HepG2 (cell line): ENCODE measurements at regions not wholly inside any gene's neighbourhood (a gene's known extent, or its start where the extent isn't known, plus 50 kb on each side); places are given as distances from the start of the nearest gene placed in this dataset.

Source experiments
- ATAC-seq: fragments of 200-7000 bp; cut with Tn5 transposase; 3 replicates; pipeline ENCODE4 v1.9.1; 2020; ENCODE audit warnings: mild to moderate bottlenecking, moderate library complexity
- BruUV-seq: library from RNA; stranded (reverse); fragments of 400-500 nt; replicated peaks from 2 replicates; lab custom pipeline; 2021; lab: Mats Ljungman, UMichigan
- CTCF ChIA-PET: fragments of 300-600 bp; formaldehyde crosslinking; extraction: SDS; loops from one replicate; lab custom pipeline; 2021; ENCODE audit warnings: low total read pairs, inconsistent platforms, low intra/inter-chr PET ratio; lab: Yijun Ruan, JAX
- POLR2A ChIA-PET: fragments of 350-600 bp; sonication (Branson Sonifier 250); formaldehyde crosslinking; loops from one replicate; lab custom pipeline; 2020; ENCODE audit warnings: antibody characterized with exemption, inconsistent platforms; lab: Yijun Ruan, JAX
- DNase-seq: peaks from one replicate; pipeline ENCODE4 v3.0.0-alpha.2; 2015; ENCODE audit warnings: low spot score
- FAIRE-seq: peaks from 3 replicates; lab custom pipeline; 2011; peaks lifted over from hg19 to GRCh38; lab: Jason Lieb, UNC
- H2AFZ ChIP-seq: one replicate; pipeline ENCODE4 v1.6.1; 2011; ENCODE audit warnings: low read length, inconsistent platforms
- H3K27ac ChIP-seq: fragments of 300-600 bp; 3 replicates; pipeline ENCODE4 v1.8.0; 2011; ENCODE audit warnings: mixed run types, mild to moderate bottlenecking, mixed read lengths, low read length, inconsistent platforms; ENCODE audit not compliant: insufficient read depth; ENCODE audit errors: extremely low read length
- H3K27me3 ChIP-seq, 2 experiments: fragments of 200-600 bp in 1 of 2; 2 replicates in 1 of 2; 3 replicates in 1 of 2; pipeline versions ENCODE4 v1.6.0 to v1.8.0; 2011; ENCODE audit warnings: low read length in 2 of 2, mild to moderate bottlenecking in 2 of 2, moderate library complexity in 2 of 2, inconsistent platforms in 1 of 2; ENCODE audit not compliant: insufficient read depth in 2 of 2, control insufficient read depth in 1 of 2
- H3K36me3 ChIP-seq, 2 experiments: fragments of 200-600 bp in 1 of 2; replicated peaks in 1 of 2; 2 replicates in 1 of 2; 3 replicates in 1 of 2; pipeline versions ENCODE4 v1.5.1 to v1.8.0; 2011; ENCODE audit warnings: low read length in 2 of 2, inconsistent platforms in 1 of 2; ENCODE audit not compliant: insufficient read depth in 2 of 2, control insufficient read depth in 1 of 2
- H3K4me1 ChIP-seq: 2 replicates; pipeline ENCODE4 v1.5.1; 2012; ENCODE audit warnings: low read length, inconsistent platforms; ENCODE audit not compliant: insufficient read depth
- H3K4me2 ChIP-seq: 2 replicates; pipeline ENCODE4 v1.6.0; 2011; ENCODE audit warnings: low read depth, low read length, inconsistent platforms
- H3K4me3 ChIP-seq, 3 experiments: fragments of 200-600 bp in 1 of 3; sonication (generic), shearing (Covaris generic) in 1 of 3; replicated peaks in 1 of 3; 2 replicates each; pipeline ENCODE4 v1.5.1; 2011 to 2016; ENCODE audit warnings: low read length in 3 of 3, inconsistent platforms in 2 of 3, low read depth in 2 of 3, mild to moderate bottlenecking in 2 of 3, control low read depth in 1 of 3, mixed read lengths in 1 of 3; ENCODE audit not compliant: insufficient read depth in 1 of 3
- H3K79me2 ChIP-seq: one replicate; pipeline ENCODE4 v1.6.1; 2011; ENCODE audit warnings: low read length, inconsistent platforms; ENCODE audit not compliant: insufficient read depth
- H3K9ac ChIP-seq: 2 replicates; pipeline ENCODE4 v1.6.0; 2011; ENCODE audit warnings: mild to moderate bottlenecking, low read depth, low read length, inconsistent platforms; ENCODE audit not compliant: insufficient read depth
- H3K9me3 ChIP-seq: 2 replicates; pipeline ENCODE4 v1.5.1; 2012; ENCODE audit warnings: mild to moderate bottlenecking, low read length
- H4K20me1 ChIP-seq: 2 replicates; pipeline ENCODE4 v1.6.0; 2011; ENCODE audit warnings: inconsistent platforms, mild to moderate bottlenecking, low read length, moderate library complexity; ENCODE audit not compliant: insufficient read depth
- DMAP1 ChIP-seq: IDR thresholded peaks from 2 replicates; pipeline ENCODE4 v1.6.1; 2016
- HDAC1 ChIP-seq: sonication (generic); formaldehyde crosslinking; IDR thresholded peaks from 2 replicates; pipeline ENCODE4 v1.5.1; 2020; ENCODE audit warnings: mild to moderate bottlenecking, missing genetic modification reagents
- KDM4B ChIP-seq: sonication (generic); formaldehyde crosslinking; IDR thresholded peaks from 2 replicates; pipeline ENCODE4 v1.4.0; 2020; ENCODE audit warnings: missing genetic modification reagents
- MAFG ChIP-seq: sonication (generic); formaldehyde crosslinking; IDR thresholded peaks from 2 replicates; pipeline ENCODE4 v1.5.1; 2020; ENCODE audit warnings: mild to moderate bottlenecking, missing genetic modification reagents
- PTBP1 ChIP-seq: fragments of 200-400 bp; formaldehyde crosslinking; IDR thresholded peaks from 2 replicates; pipeline ENCODE4 v1.6.1; 2018; ENCODE audit warnings: low read length, low read depth; ENCODE audit not compliant: poor library complexity, severe bottlenecking
- SALL1 ChIP-seq: sonication (generic); formaldehyde crosslinking; IDR thresholded peaks from 2 replicates; pipeline ENCODE4 v1.8.0; 2022; ENCODE audit warnings: mild to moderate bottlenecking, missing genetic modification reagents
- TCF12 ChIP-seq, 2 experiments: fragments of 450-650 bp in 1 of 2; sonication (generic) in 1 of 2; formaldehyde crosslinking in 1 of 2; IDR thresholded peaks; 2 replicates each; pipeline versions ENCODE4 v1.6.1 to v1.8.0; 2017 to 2022; ENCODE audit warnings: antibody characterized with exemption in 1 of 2, mild to moderate bottlenecking in 1 of 2, missing genetic modification reagents in 1 of 2, moderate library complexity in 1 of 2
- ZNF232 ChIP-seq: sonication (generic); formaldehyde crosslinking; IDR thresholded peaks from 2 replicates; pipeline ENCODE4 v1.4.0; 2020; ENCODE audit warnings: missing genetic modification reagents, borderline replicate concordance
- ZNF546 ChIP-seq: sonication (generic); formaldehyde crosslinking; conservative IDR thresholded peaks from 2 replicates; pipeline ENCODE4 v1.8.1; 2023; ENCODE audit warnings: mild to moderate bottlenecking, missing genetic modification reagents
- ZNF709 ChIP-seq: sonication (generic); formaldehyde crosslinking; IDR thresholded peaks from 2 replicates; pipeline ENCODE4 v1.5.0; 2020; ENCODE audit warnings: mild to moderate bottlenecking, missing genetic modification reagents
- ZSCAN21 ChIP-seq: sonication (generic); formaldehyde crosslinking; IDR thresholded peaks from 2 replicates; pipeline ENCODE4 v1.8.0; 2022; ENCODE audit warnings: mild to moderate bottlenecking, missing genetic modification reagents, moderate library complexity, borderline replicate concordance
- WGBS: methylation state at CpG from one replicate; pipeline ENCODE4 v1.1.6; 2017; ENCODE audit warnings: low lambda C conversion rate; 5-methylcytosine and 5-hydroxymethylcytosine counted together
- in situ Hi-C: cut with HindIII; loops from 2 replicates; pipeline ENCODE4 v1.10.0; 2017; ENCODE audit warnings: low pct_unique_long_range_greater_than_20kb; ENCODE audit not compliant: extremely low pct_ligation_motif_present
- intact Hi-C: fragments of 100-400 bp; cut with micrococcal nuclease; formaldehyde crosslinking; loops from one replicate; pipeline ENCODE4 v1.10.0; 2022; ENCODE audit not compliant: unreplicated experiment
- TF ChIP-seq, protein P1 (sequence below): sonication (generic); formaldehyde crosslinking; IDR thresholded peaks from 2 replicates; pipeline ENCODE4 v1.4.0; 2020; ENCODE audit warnings: missing genetic modification reagents
- TF ChIP-seq, protein P2 (sequence below): sonication (generic); formaldehyde crosslinking; conservative IDR thresholded peaks from 2 replicates; pipeline ENCODE4 v1.4.0; 2020; ENCODE audit warnings: missing genetic modification reagents
- TF ChIP-seq, protein P3 (sequence below): sonication (generic); formaldehyde crosslinking; IDR thresholded peaks from 2 replicates; pipeline ENCODE4 v1.4.0; 2020; ENCODE audit warnings: mild to moderate bottlenecking, missing genetic modification reagents
- TF ChIP-seq, protein P4 (sequence below): IDR thresholded peaks from 2 replicates; pipeline ENCODE4 v1.6.1; 2016; ENCODE audit warnings: mild to moderate bottlenecking, missing biosample characterization, missing genetic modification reagents
- TF ChIP-seq, protein P5 (sequence below): sonication (generic); formaldehyde crosslinking; IDR thresholded peaks from 2 replicates; pipeline ENCODE4 v1.8.0; 2022; ENCODE audit warnings: missing genetic modification reagents, mild to moderate bottlenecking, borderline replicate concordance

DNA sequence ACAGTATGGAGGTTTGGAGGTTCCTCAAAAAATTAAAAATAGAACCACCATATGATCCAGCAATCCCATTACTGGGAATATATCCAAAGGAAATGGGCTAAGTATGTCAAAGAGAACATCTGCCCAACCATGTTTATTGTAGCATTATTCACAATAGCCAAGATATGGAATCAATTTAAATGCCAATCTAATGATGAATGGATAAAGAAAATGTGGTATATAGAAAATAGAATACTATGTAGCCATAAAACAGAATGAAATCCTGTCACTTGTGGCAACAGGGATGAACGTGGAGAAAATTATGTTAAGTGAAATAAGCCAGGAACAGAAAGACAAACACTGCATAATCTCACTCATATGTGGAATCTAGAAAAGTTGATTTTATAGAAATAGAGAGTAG lies 201.7 kb upstream of the AJAP1 start (continued):
- TF ChIP-seq, protein P1, sequence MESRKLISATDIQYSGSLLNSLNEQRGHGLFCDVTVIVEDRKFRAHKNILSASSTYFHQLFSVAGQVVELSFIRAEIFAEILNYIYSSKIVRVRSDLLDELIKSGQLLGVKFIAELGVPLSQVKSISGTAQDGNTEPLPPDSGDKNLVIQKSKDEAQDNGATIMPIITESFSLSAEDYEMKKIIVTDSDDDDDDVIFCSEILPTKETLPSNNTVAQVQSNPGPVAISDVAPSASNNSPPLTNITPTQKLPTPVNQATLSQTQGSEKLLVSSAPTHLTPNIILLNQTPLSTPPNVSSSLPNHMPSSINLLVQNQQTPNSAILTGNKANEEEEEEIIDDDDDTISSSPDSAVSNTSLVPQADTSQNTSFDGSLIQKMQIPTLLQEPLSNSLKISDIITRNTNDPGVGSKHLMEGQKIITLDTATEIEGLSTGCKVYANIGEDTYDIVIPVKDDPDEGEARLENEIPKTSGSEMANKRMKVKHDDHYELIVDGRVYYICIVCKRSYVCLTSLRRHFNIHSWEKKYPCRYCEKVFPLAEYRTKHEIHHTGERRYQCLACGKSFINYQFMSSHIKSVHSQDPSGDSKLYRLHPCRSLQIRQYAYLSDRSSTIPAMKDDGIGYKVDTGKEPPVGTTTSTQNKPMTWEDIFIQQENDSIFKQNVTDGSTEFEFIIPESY: no peak
- no peak for TF ChIP-seq KDM4B

DNA sequence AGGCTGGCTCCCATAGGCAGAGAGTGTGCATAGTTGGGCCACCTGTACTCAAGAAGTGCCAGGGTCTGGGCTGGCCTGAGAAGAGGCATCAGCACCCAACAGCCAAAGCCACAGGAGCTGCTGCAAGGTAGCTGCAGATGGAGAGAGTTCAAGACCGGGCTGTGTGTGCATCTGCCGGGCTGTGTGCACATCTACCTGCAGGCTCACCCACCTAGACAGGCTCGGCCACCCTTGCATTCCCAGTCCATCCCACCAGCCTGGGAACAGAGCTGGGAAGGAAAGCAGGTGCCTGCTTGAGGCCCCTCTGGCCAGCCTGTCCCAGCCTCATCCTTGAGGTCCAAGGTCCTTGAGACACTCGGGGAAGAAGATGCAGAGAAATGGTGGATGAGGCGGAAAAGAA lies 194.4 kb upstream of the AJAP1 start:
- Histone ChIP-seq H3K4me3 (no peak overlapping the region), H3K36me3 (no peaks in the 10 kb centered on the region), H3K27me3 (peaks cover 0 to 12% of the 10 kb centered on the region in 2 experiments; a peak in 2 of 5 replicates), H3K9me3 (no peaks in the 10 kb centered on the region), H2AFZ (no peak overlapping the region), H3K79me2 (no peaks in the 10 kb centered on the region), H3K4me2 (no peak overlapping the region), H4K20me1 (no peaks in the 10 kb centered on the region), H3K27ac (no peak overlapping the region), H3K9ac (no peak overlapping the region), H3K4me1 (no peaks in the 10 kb centered on the region)
- POLR2A ChIA-PET: no interaction called here
- 36% methylated on average over 5 of the region's 5 CpGs for whole genome bisulfite sequencing
- intact Hi-C loops (no loop called here), in situ Hi-C loops (no loop called here)
- no TSS peak for BruUV-seq
- no peak for DNase-seq
- CTCF ChIA-PET: no interaction called here
- no peak for ATAC-seq
- FAIRE-seq: no peak
- no peak for TF ChIP-seq TCF12 (IDR thresholded peaks at IDR 0.05)
- TF ChIP-seq TCF12 (CRISPR knock-in tag; IDR thresholded peaks at IDR 0.05): no peak
- TF ChIP-seq, protein P2, sequence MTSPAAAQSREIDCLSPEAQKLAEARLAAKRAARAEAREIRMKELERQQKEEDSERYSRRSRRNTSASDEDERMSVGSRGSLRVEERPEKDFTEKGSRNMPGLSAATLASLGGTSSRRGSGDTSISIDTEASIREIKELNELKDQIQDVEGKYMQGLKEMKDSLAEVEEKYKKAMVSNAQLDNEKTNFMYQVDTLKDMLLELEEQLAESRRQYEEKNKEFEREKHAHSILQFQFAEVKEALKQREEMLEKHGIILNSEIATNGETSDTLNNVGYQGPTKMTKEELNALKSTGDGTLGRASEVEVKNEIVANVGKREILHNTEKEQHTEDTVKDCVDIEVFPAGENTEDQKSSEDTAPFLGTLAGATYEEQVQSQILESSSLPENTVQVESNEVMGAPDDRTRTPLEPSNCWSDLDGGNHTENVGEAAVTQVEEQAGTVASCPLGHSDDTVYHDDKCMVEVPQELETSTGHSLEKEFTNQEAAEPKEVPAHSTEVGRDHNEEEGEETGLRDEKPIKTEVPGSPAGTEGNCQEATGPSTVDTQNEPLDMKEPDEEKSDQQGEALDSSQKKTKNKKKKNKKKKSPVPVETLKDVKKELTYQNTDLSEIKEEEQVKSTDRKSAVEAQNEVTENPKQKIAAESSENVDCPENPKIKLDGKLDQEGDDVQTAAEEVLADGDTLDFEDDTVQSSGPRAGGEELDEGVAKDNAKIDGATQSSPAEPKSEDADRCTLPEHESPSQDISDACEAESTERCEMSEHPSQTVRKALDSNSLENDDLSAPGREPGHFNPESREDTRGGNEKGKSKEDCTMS (CRISPR knock-in tag): no peak
- TF ChIP-seq ZNF232 (CRISPR knock-in tag): no peak
- no peak for TF ChIP-seq MAFG (CRISPR knock-in tag)
- TF ChIP-seq ZNF546 (CRISPR knock-in tag): no peak
- TF ChIP-seq HDAC1 (CRISPR knock-in tag): no peak
- TF ChIP-seq, protein P3, sequence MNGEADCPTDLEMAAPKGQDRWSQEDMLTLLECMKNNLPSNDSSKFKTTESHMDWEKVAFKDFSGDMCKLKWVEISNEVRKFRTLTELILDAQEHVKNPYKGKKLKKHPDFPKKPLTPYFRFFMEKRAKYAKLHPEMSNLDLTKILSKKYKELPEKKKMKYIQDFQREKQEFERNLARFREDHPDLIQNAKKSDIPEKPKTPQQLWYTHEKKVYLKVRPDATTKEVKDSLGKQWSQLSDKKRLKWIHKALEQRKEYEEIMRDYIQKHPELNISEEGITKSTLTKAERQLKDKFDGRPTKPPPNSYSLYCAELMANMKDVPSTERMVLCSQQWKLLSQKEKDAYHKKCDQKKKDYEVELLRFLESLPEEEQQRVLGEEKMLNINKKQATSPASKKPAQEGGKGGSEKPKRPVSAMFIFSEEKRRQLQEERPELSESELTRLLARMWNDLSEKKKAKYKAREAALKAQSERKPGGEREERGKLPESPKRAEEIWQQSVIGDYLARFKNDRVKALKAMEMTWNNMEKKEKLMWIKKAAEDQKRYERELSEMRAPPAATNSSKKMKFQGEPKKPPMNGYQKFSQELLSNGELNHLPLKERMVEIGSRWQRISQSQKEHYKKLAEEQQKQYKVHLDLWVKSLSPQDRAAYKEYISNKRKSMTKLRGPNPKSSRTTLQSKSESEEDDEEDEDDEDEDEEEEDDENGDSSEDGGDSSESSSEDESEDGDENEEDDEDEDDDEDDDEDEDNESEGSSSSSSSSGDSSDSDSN (CRISPR knock-in tag): no peak
- TF ChIP-seq, protein P4, sequence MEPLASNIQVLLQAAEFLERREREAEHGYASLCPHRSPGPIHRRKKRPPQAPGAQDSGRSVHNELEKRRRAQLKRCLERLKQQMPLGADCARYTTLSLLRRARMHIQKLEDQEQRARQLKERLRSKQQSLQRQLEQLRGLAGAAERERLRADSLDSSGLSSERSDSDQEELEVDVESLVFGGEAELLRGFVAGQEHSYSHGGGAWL: no peak
- no peak for TF ChIP-seq ZNF709 (CRISPR knock-in tag)
- TF ChIP-seq PTBP1: no peak
- TF ChIP-seq, protein P5, sequence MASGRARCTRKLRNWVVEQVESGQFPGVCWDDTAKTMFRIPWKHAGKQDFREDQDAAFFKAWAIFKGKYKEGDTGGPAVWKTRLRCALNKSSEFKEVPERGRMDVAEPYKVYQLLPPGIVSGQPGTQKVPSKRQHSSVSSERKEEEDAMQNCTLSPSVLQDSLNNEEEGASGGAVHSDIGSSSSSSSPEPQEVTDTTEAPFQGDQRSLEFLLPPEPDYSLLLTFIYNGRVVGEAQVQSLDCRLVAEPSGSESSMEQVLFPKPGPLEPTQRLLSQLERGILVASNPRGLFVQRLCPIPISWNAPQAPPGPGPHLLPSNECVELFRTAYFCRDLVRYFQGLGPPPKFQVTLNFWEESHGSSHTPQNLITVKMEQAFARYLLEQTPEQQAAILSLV (CRISPR knock-in tag): no peak
- TF ChIP-seq SALL1: no peak
- no peak for TF ChIP-seq ZSCAN21 (CRISPR knock-in tag)
- TF ChIP-seq DMAP1 (CRISPR knock-in tag): no peak
